Mucosa of descending colon (tissue), 3 donors: ENCODE measurements at regions not wholly inside any gene's neighbourhood (a gene's known extent, or its start where the extent isn't known, plus 50 kb on each side); places are given as distances from the start of the nearest gene placed in this dataset.

Experiments
- ATAC-seq: fragments of 200-7000 bp; cut with Tn5 transposase; one replicate; pipeline ENCODE4 v1.9.1; 2020; ENCODE audit warnings: mild to moderate bottlenecking, moderate library complexity
- DNase-seq, 3 donors: peaks; one replicate each; pipeline ENCODE4 v3.0.0-alpha.2; 2020
- H3K36me3 ChIP-seq: fragments of 200-600 bp; one replicate; pipeline ENCODE4 v1.8.0; 2021; ENCODE audit warnings: low read depth, mild to moderate bottlenecking
- H3K4me1 ChIP-seq: fragments of 200-600 bp; one replicate; pipeline ENCODE4 v1.8.0; 2021; ENCODE audit warnings: low read depth, mild to moderate bottlenecking
- H3K4me3 ChIP-seq: fragments of 200-600 bp; one replicate; pipeline ENCODE4 v1.8.0; 2021; ENCODE audit warnings: mild to moderate bottlenecking
- H3K9me3 ChIP-seq: fragments of 200-600 bp; one replicate; pipeline ENCODE4 v1.8.0; 2021; ENCODE audit warnings: mild to moderate bottlenecking
- intact Hi-C, 2 donors: fragments of 100-400 bp; cut with DNase I in 1 of 2; cut with micrococcal nuclease in 1 of 2; formaldehyde crosslinking; loops; one replicate each; pipeline versions ENCODE4 v1.11.0 to v1.11.1; 2022; cut with DNase I, micrococcal nuclease
- TF ChIP-seq, protein P1 (sequence below): fragments of 200-600 bp; IDR thresholded peaks from one replicate; pipeline ENCODE4 v1.8.0; 2022; ENCODE audit warnings: antibody characterized with exemption, mild to moderate bottlenecking
- donor health status: DM: no; HTN: no; CAD: no; lungs with moderate emphysema.
- donor health status: DM: no; HTN: no; CAD: no.
- donor health status: DM: no; HTN: yes; CAD: no.

- no peaks in the 10 kb centered on the region for H3K36me3 ChIP-seq
- TF ChIP-seq, protein P1, sequence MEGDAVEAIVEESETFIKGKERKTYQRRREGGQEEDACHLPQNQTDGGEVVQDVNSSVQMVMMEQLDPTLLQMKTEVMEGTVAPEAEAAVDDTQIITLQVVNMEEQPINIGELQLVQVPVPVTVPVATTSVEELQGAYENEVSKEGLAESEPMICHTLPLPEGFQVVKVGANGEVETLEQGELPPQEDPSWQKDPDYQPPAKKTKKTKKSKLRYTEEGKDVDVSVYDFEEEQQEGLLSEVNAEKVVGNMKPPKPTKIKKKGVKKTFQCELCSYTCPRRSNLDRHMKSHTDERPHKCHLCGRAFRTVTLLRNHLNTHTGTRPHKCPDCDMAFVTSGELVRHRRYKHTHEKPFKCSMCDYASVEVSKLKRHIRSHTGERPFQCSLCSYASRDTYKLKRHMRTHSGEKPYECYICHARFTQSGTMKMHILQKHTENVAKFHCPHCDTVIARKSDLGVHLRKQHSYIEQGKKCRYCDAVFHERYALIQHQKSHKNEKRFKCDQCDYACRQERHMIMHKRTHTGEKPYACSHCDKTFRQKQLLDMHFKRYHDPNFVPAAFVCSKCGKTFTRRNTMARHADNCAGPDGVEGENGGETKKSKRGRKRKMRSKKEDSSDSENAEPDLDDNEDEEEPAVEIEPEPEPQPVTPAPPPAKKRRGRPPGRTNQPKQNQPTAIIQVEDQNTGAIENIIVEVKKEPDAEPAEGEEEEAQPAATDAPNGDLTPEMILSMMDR = no peak
- H3K9me3 ChIP-seq = no peaks in the 10 kb centered on the region
- H3K4me1 ChIP-seq = no peaks in the 10 kb centered on the region
- no peak for DNase-seq
- no peak overlapping the region for H3K4me3 ChIP-seq
- intact Hi-C loops = no loop called here
- ATAC-seq = no peak
Measured at GRCh38 chr1:219784660-219785381, 143.5 kb downstream of the SLC30A10 start.

DNA sequence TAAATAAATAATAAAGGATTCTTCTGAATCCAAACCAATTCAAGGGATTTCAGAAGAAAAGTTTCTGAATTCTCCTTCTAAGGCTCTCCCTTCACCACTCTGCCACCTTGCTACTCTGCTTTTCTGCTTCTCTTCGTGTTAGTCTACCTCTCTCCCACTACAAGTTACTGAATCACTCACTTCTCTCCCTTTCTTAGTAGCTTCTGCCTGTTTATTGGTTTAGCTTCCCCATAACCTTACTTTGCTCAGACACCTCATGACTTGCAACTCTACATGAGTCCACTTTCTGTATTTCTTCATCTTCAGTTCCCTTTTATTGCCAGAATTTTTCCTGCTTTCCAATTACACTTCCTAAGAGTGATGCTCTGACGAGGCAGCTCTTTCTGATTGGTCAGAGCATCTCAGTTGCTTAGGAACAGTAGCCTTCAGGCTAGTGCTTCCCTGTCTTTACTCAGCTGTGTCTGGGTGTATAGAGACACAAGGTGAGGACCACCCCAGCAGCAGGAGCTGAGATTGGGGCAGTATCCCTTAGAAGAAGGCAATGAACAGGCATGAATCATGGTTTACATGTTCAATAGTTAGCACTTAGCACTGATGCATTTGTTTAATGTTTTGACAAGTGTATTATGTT is 144.6 kb downstream of the SLC30A10 start:
- ATAC-seq = no peak
- intact Hi-C loops = no loop called here
- no peak overlapping the region for H3K4me3 ChIP-seq
- H3K4me1 ChIP-seq = no peaks in the 10 kb centered on the region
- DNase-seq = no peak
- H3K9me3 ChIP-seq = no peaks in the 10 kb centered on the region
- no peaks in the 10 kb centered on the region for H3K36me3 ChIP-seq
- TF ChIP-seq, protein P1 = no peak

DNA sequence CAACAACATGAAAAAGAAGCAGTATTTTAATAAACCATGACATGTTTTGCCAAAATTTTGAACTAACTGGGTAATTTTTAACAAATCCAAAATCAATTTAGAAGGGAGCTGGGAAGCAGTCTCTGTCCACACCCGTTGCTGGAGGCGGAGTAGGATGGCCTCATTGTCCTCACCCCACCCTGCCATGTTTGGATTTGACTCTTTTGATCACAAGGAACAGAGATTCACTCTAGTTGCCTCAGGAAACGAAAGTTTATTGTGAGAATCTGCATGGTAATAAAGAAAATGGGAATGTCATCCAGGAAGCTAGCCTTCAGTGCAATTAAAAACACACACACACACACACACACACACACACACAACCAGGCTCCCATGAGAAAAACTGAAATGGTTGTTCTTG is 145.4 kb downstream of the SLC30A10 start:
- intact Hi-C loops = no loop called here
- ATAC-seq = no peak
- Histone ChIP-seq H3K4me1 (no peaks in the 10 kb centered on the region), H3K36me3 (no peaks in the 10 kb centered on the region), H3K4me3 (no peak overlapping the region), H3K9me3 (no peaks in the 10 kb centered on the region)
- no peak for DNase-seq
- TF ChIP-seq, protein P1 = no peak

DNA sequence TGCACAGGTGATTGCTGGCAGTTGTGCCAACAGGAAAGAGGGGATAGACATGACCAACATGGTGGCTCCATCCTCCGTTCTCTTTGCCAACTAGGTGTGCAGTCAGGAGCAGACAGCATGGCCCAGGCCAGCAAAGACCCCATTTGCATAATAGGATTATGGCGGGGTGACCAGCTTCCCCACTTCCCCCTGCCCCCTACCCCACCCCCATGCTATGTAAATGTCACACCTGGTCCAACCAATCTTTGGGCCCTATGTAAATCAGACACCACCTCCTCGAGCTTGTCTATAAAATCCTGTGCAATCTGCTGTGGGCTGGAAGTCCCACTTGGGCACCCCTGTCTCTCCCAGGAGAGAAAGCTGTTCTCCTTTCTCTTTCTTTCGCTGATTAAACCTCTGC is 146.0 kb downstream of the SLC30A10 start:
- intact Hi-C loops = no loop called here
- Histone ChIP-seq H3K4me3 (no peak overlapping the region), H3K9me3 (no peaks in the 10 kb centered on the region), H3K4me1 (no peaks in the 10 kb centered on the region), H3K36me3 (no peaks in the 10 kb centered on the region)
- ATAC-seq (no peak), DNase-seq (no peak)
- TF ChIP-seq, protein P1 = no peak

DNA sequence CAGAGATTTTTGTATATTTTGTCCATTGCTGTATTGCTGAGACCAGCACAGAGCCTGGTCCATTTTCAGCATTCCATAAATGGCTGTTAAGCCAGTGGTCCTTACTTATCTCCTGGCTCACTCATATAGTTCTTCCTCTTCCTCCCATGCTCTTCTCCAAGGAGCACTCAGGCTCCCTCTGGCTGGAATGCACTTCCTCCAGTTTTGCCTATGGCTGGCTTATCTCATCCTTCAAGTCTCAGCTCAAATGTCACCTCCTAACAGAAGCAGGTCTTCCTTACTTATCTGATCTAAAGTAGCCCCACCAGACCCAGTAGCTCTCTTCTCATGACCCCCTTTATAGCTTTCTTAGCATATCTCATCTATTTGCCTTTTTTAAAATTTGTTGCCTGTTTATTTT is 146.9 kb downstream of the SLC30A10 start:
- Histone ChIP-seq H3K9me3 (no peaks in the 10 kb centered on the region), H3K4me3 (no peak overlapping the region), H3K36me3 (no peaks in the 10 kb centered on the region), H3K4me1 (no peaks in the 10 kb centered on the region)
- intact Hi-C loops = no loop called here
- DNase-seq (no peak), ATAC-seq (no peak)
- TF ChIP-seq, protein P1 = no peak
